HEK293 (cell line): ENCODE measurements at regions not wholly inside any gene's neighbourhood (a gene's known extent, or its start where the extent isn't known, plus 50 kb on each side); places are given as distances from the start of the nearest gene placed in this dataset.

Experiments used
- REST ChIP-seq: fragments of 450-650 bp; formaldehyde crosslinking; IDR thresholded peaks from 2 replicates; pipeline ENCODE4 v1.5.1; 2016; ENCODE audit warnings: missing biosample characterization, missing genetic modification characterization
- YY1 ChIP-seq: fragments of 450-650 bp; formaldehyde crosslinking; IDR thresholded peaks from 2 replicates; pipeline ENCODE4 v1.5.1; 2018; ENCODE audit warnings: missing biosample characterization, missing genetic modification characterization
- TF ChIP-seq, protein P1 (sequence below): fragments of 450-650 bp; formaldehyde crosslinking; IDR thresholded peaks from 2 replicates; pipeline ENCODE4 v1.5.1; 2016; ENCODE audit warnings: missing biosample characterization, missing genetic modification characterization
- TF ChIP-seq, protein P2 (sequence below): fragments of 450-650 bp; IDR thresholded peaks from 2 replicates; pipeline ENCODE4 v1.5.1; 2018; ENCODE audit warnings: missing biosample characterization, mild to moderate bottlenecking, missing genetic modification characterization

DNA sequence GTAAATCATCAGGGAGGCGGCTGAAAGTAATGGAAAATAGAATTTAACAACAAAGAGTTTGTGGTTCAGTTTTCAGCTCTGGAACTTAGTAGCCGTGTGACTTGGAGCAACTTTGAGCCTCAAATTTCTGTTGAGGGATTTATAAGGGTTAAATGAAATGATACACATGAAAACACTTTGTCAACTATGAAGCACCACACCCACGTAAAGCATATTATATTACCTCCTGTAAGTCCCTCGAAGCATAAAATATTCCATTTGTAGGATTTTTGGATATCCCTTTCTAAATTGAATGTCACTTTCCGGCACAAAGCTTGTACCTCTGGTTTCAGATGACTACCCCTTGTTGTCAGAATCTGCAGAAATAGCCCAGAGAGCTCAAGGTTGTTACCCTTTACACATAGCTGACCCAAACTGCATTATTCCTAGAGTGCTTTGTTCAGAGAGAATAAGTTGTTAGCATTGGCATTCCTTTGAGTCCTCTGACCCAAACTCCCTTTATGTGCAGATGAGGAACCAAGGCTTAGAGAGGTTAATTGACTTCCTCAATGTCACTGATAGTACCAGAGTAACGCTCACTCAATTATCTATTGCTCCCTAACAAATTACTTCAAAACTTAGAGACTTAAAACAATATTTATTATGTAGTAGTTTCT lies 187.9 kb upstream of the UMPS start:
- TF ChIP-seq YY1 (tag by site-specific recombination) (no peak), REST (tag by site-specific recombination) (no peak)
- TF ChIP-seq, protein P1, sequence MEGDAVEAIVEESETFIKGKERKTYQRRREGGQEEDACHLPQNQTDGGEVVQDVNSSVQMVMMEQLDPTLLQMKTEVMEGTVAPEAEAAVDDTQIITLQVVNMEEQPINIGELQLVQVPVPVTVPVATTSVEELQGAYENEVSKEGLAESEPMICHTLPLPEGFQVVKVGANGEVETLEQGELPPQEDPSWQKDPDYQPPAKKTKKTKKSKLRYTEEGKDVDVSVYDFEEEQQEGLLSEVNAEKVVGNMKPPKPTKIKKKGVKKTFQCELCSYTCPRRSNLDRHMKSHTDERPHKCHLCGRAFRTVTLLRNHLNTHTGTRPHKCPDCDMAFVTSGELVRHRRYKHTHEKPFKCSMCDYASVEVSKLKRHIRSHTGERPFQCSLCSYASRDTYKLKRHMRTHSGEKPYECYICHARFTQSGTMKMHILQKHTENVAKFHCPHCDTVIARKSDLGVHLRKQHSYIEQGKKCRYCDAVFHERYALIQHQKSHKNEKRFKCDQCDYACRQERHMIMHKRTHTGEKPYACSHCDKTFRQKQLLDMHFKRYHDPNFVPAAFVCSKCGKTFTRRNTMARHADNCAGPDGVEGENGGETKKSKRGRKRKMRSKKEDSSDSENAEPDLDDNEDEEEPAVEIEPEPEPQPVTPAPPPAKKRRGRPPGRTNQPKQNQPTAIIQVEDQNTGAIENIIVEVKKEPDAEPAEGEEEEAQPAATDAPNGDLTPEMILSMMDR (tag by site-specific recombination), result no peak
- TF ChIP-seq, protein P2, sequence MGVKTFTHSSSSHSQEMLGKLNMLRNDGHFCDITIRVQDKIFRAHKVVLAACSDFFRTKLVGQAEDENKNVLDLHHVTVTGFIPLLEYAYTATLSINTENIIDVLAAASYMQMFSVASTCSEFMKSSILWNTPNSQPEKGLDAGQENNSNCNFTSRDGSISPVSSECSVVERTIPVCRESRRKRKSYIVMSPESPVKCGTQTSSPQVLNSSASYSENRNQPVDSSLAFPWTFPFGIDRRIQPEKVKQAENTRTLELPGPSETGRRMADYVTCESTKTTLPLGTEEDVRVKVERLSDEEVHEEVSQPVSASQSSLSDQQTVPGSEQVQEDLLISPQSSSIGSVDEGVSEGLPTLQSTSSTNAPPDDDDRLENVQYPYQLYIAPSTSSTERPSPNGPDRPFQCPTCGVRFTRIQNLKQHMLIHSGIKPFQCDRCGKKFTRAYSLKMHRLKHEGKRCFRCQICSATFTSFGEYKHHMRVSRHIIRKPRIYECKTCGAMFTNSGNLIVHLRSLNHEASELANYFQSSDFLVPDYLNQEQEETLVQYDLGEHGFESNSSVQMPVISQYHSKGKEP (tag by site-specific recombination), result no peak
